ENCODE measurements at regions not wholly inside any gene's neighbourhood (a gene's known extent, or its start where the extent isn't known, plus 50 kb on each side); places are given as distances from the start of the nearest gene placed in this dataset.

GRCh38 chr15:31463521-31464102 lies 137.0 kb downstream of the KLF13 start:
- no peak for TF ChIP-seq CTCF (IDR thresholded peaks at IDR 0.05; ENCODE audit: insufficient read depth, low read length, poor library complexity, severe bottlenecking)
- H3K4me3 ChIP-seq (replicated peaks; ENCODE audit: low read depth, low read length) = no peak overlapping the region
- no peaks in the 10 kb centered on the region for H3K27me3 ChIP-seq (replicated peaks; ENCODE audit: control insufficient read depth, insufficient read depth, low read length)
- no peak for DNase-seq (ENCODE audit: extremely low read depth, insufficient read length)
- H3K36me3 ChIP-seq (ENCODE audit: control insufficient read depth, insufficient read depth, low read length) = no peaks in the 10 kb centered on the region

GRCh38 chr15:31464216-31465082 lies 137.8 kb downstream of the KLF13 start:
- no peak for TF ChIP-seq CTCF (IDR thresholded peaks at IDR 0.05; ENCODE audit: insufficient read depth, low read length, poor library complexity, severe bottlenecking)
- H3K4me3 ChIP-seq (replicated peaks; ENCODE audit: low read depth, low read length) = no peak overlapping the region
- H3K36me3 ChIP-seq (ENCODE audit: control insufficient read depth, insufficient read depth, low read length) = no peaks in the 10 kb centered on the region
- DNase-seq (ENCODE audit: extremely low read depth, insufficient read length) = no peak
- no peaks in the 10 kb centered on the region for H3K27me3 ChIP-seq (replicated peaks; ENCODE audit: control insufficient read depth, insufficient read depth, low read length)

GRCh38 chr15:31465083-31465955 lies 138.7 kb downstream of the KLF13 start:
- H3K27me3 ChIP-seq (replicated peaks; ENCODE audit: control insufficient read depth, insufficient read depth, low read length) = no peaks in the 10 kb centered on the region
- H3K36me3 ChIP-seq (ENCODE audit: control insufficient read depth, insufficient read depth, low read length) = no peaks in the 10 kb centered on the region
- H3K4me3 ChIP-seq (replicated peaks; ENCODE audit: low read depth, low read length) = no peak overlapping the region
- no peak for DNase-seq (ENCODE audit: extremely low read depth, insufficient read length)
- TF ChIP-seq CTCF (IDR thresholded peaks at IDR 0.05; ENCODE audit: insufficient read depth, low read length, poor library complexity, severe bottlenecking) = no peak

GRCh38 chr15:31467361-31467760 lies 140.7 kb downstream of the KLF13 start:
- Histone ChIP-seq H3K36me3 (ENCODE audit: control insufficient read depth, insufficient read depth, low read length) (no peaks in the 10 kb centered on the region), H3K4me3 (replicated peaks; ENCODE audit: low read depth, low read length) (no peak overlapping the region), H3K27me3 (replicated peaks; ENCODE audit: control insufficient read depth, insufficient read depth, low read length) (no peaks in the 10 kb centered on the region)
- no peak for DNase-seq (ENCODE audit: extremely low read depth, insufficient read length)
- TF ChIP-seq CTCF (IDR thresholded peaks at IDR 0.05; ENCODE audit: insufficient read depth, low read length, poor library complexity, severe bottlenecking) = no peak

GRCh38 chr15:31468911-31469785 lies 142.5 kb downstream of the KLF13 start:
- no peaks in the 10 kb centered on the region for H3K27me3 ChIP-seq (replicated peaks; ENCODE audit: control insufficient read depth, insufficient read depth, low read length)
- no peak for DNase-seq (ENCODE audit: extremely low read depth, insufficient read length)
- no peak overlapping the region for H3K4me3 ChIP-seq (replicated peaks; ENCODE audit: low read depth, low read length)
- TF ChIP-seq CTCF (IDR thresholded peaks at IDR 0.05; ENCODE audit: insufficient read depth, low read length, poor library complexity, severe bottlenecking) = no peak
- H3K36me3 ChIP-seq (ENCODE audit: control insufficient read depth, insufficient read depth, low read length) = no peaks in the 10 kb centered on the region
